ENCODE measurements at regions not wholly inside any gene's neighbourhood (a gene's known extent, or its start where the extent isn't known, plus 50 kb on each side); places are given as distances from the start of the nearest gene placed in this dataset.
A peak's percentile ranks its signal among the peaks of the same experiment; 100 is the strongest.

DNA sequence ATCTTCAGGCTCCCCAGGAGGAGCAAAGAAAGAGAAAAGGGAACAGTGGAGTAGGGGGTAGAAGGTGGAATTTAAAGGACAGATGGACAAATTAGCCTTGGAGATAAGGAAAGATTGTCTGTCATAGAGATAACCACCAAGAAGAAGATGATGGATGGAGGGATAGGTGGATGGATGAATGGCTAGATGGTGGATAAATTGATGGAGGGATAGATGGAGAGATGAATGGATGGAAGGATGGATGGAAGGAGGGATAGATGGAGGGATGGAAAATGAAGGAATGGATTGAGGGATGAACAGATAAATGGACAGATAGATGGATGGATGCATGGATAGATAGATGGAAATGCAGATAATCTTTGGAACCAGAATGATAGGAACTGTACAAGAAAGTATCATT, 102.8 kb downstream of the TNFAIP3 start:
- TF ChIP-seq, protein P1, sequence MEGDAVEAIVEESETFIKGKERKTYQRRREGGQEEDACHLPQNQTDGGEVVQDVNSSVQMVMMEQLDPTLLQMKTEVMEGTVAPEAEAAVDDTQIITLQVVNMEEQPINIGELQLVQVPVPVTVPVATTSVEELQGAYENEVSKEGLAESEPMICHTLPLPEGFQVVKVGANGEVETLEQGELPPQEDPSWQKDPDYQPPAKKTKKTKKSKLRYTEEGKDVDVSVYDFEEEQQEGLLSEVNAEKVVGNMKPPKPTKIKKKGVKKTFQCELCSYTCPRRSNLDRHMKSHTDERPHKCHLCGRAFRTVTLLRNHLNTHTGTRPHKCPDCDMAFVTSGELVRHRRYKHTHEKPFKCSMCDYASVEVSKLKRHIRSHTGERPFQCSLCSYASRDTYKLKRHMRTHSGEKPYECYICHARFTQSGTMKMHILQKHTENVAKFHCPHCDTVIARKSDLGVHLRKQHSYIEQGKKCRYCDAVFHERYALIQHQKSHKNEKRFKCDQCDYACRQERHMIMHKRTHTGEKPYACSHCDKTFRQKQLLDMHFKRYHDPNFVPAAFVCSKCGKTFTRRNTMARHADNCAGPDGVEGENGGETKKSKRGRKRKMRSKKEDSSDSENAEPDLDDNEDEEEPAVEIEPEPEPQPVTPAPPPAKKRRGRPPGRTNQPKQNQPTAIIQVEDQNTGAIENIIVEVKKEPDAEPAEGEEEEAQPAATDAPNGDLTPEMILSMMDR (IDR thresholded peaks at IDR 0.05) = no peak

DNA sequence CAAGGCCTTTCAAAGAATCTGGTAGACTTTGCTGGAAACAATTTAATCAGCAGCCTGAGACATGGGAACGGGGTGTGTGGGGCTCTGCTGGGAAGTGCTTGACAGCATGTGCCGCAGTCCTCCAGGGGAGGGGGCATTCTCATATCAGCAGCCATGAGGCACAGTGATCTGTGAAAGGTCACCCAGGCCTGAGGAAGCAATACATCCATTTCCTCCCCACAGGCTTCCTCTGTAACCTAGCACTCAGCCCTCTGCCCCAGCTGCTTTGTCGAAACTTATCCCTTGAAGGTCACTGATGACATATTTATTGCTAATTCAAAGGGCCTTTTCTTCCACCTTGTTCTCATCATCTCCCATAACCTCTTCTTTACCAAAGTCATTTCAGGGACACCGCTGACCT, 103.3 kb downstream of the TNFAIP3 start:
- TF ChIP-seq, protein P1 (IDR thresholded peaks at IDR 0.05) = no peak

DNA sequence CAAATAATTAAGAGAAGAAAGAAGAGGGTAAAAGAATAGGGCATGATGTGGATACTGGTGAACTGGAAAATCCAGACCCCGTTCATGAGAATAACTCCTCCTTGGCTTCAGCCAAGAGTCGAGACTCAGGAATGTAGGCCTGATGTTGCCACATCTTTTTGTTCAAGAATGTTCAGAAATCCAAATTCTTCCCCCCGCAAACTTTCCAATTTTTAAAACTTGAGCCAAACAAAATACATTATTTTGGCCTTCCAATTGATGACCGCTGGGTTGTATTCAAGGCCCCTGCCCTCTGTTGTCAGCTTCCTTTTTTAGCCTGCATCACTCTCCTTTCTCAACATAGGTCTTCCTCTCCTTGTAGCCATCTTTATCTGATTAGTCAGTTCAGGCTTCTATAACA, 106.1 kb downstream of the TNFAIP3 start:
- TF ChIP-seq, protein P1 (IDR thresholded peaks at IDR 0.05) = no peak

DNA sequence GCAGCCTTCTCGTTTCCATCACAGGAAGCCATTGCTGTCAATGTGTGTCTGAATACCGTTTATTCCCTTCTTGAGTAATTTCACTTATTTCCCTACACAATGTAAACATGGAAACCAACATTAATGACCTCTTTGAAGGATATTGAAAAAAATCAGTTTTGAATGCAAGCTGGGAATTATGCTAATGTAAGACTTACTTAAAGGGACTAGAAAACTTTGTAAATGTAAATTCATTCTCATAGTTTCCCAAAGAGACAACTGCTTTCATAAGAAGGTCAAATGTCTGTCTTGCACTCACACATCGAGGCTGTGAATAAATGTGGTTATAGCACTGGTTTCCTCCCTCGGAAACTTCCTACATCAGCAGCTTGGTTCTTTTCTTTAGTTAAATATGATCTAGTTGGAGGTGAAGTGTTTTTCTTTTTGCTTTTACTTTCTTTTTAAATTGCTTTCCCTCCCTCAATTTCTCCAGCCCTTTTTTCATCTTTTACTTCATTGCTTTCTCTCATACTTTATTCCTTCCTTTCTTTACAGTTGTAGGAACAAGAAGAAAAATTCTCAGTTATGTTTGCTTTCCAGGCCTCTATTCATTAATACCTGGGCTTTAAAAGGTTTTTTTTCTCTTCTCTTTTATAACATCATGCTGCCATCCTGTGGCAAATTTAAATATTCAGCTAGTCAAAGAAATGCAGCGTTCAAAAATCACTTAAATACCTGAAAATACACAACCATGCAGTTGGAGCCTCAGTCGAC, 108.3 kb downstream of the TNFAIP3 start:
- TF ChIP-seq, protein P1 (IDR thresholded peaks at IDR 0.05) = peak; percentile 54

DNA sequence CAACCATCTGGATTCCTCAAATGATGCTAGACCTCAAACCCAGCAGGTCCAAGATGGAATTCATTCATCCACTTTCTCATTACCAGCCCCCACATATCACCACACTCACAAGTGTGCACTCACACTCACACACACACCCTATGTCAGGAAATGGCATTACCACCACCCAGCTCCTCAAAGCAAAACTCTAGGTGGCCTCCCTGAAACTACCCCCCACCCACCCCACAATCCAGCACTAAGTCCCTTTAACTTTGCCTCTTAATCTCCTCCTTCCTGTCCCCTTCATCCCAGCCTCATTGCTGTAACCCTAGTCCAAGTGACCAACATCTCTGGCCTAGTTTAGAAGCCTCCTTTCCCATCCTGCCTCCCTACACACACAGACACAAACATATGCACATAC, 109.4 kb downstream of the TNFAIP3 start:
- TF ChIP-seq, protein P1 (IDR thresholded peaks at IDR 0.05) = no peak

DNA sequence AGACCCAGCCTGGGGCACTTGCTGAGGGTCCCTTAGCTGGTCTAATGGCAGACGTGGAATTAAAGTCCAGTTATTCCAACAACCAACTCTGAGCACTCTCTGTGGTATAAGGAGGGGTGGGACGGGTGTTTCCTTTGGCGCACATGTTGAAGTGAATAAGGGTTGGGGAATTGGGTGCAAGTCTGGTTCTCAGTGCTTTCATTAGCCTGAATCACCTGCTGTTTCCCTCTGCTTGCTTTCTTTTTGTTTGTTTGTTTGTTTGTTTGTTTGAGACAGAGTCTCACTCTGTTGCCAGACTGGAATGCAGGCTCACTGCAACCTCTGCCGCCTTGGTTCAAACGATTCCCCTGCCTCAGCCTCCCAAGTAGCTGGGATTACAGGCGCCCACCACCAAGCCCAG, 110.1 kb downstream of the TNFAIP3 start:
- TF ChIP-seq, protein P1 (IDR thresholded peaks at IDR 0.05) = no peak

DNA sequence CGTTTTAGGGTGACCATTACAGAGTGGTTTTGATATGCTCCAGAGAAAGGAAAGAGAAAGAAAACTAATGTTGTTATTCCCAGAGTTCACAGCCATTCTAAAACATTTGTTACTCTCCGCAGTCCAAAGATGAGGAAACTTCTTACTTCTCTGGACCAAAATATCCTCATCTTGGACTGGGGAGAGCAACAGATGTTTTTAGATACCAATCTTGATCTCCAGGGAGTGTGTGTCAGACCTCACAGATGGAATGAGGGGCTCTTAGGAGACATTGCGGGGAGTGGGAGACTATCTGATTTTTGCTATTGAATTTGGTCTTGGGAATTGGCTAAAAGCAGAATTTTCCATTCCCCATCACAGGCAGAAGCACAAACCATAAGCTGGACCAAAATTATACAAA, 110.8 kb downstream of the TNFAIP3 start:
- TF ChIP-seq, protein P1 (IDR thresholded peaks at IDR 0.05) = no peak

Data from LNCAP (cell line).